ENCODE measurements at regions not wholly inside any gene's neighbourhood (a gene's known extent, or its start where the extent isn't known, plus 50 kb on each side); places are given as distances from the start of the nearest gene placed in this dataset.

- TF ChIP-seq CBX5 (CRISPR knock-in tag; IDR thresholded peaks at IDR 0.05; ENCODE audit: borderline replicate concordance) (no peak), ZNF354B (CRISPR knock-in tag; IDR thresholded peaks at IDR 0.05) (no peak), ATF6 (CRISPR knock-in tag; conservative IDR thresholded peaks at IDR 0.05) (no peak), POLR2A (IDR thresholded peaks at IDR 0.05; ENCODE audit: insufficient read depth in 1 of 2, low read depth in 2 of 2, low read length in 2 of 2) (no peak), CTCF (CRISPR knock-in tag; IDR thresholded peaks at IDR 0.05) (no peak), ZNF256 (CRISPR knock-in tag; conservative IDR thresholded peaks at IDR 0.05) (no peak), JUNB (CRISPR knock-in tag; IDR thresholded peaks at IDR 0.05; ENCODE audit: borderline replicate concordance) (no peak), ZFX (CRISPR knock-in tag; IDR thresholded peaks at IDR 0.05; ENCODE audit: low read depth) (no peak), NBN (conservative IDR thresholded peaks at IDR 0.05) (no peak), NFE2L1 (CRISPR knock-in tag; IDR thresholded peaks at IDR 0.05; ENCODE audit: borderline replicate concordance) (no peak)
These were observed 378.8 kb upstream of the CHD6 start for GRCh38 chr20:41996951-41997350.
